ENCODE measurements at regions not wholly inside any gene's neighbourhood (a gene's known extent, or its start where the extent isn't known, plus 50 kb on each side); places are given as distances from the start of the nearest gene placed in this dataset.

GRCh38 chr20:22452442-22453011 is 131.8 kb downstream of the FOXA2 start (continued):
- TF ChIP-seq CBX5 (IDR thresholded peaks at IDR 0.05; ENCODE audit: low read depth, low read length) (no peak), ATF2 (IDR thresholded peaks at IDR 0.05; ENCODE audit: low read length) (no peak), ASH2L (IDR thresholded peaks at IDR 0.05; ENCODE audit: low read length) (no peak), BACH1 (IDR thresholded peaks at IDR 0.05; ENCODE audit: low read length) (no peak), TCF12 (IDR thresholded peaks at IDR 0.05; ENCODE audit: low read depth, low read length) (no peak)

Measured in H1 (cell line).